ENCODE measurements at regions not wholly inside any gene's neighbourhood (a gene's known extent, or its start where the extent isn't known, plus 50 kb on each side); places are given as distances from the start of the nearest gene placed in this dataset.

- peak; percentile 48 for DNase-seq (ENCODE audit: extremely low read depth, low read depth)
Observed at GRCh38 chr11:19311308-19312030, 70.7 kb upstream of the E2F8 start.

GRCh38 chr11:19307498-19307897 lies 66.8 kb upstream of the E2F8 start:
- no peak for DNase-seq (ENCODE audit: extremely low read depth, low read depth)

GRCh38 chr11:19306179-19306944 lies 65.6 kb upstream of the E2F8 start:
- no peak for DNase-seq (ENCODE audit: extremely low read depth, low read depth)

GRCh38 chr11:19301361-19301760 lies 60.6 kb upstream of the E2F8 start:
- no peak for DNase-seq (ENCODE audit: extremely low read depth, low read depth)

- DNase-seq (ENCODE audit: extremely low read depth, low read depth): no peak
Observed at GRCh38 chr11:19294444-19294843, 53.7 kb upstream of the E2F8 start.

- no peak for DNase-seq (ENCODE audit: extremely low read depth, low read depth)
Observed at GRCh38 chr11:19291064-19291463, 50.3 kb upstream of the E2F8 start.

Small RNA genes lying in the stretch of these regions (small RNA-seq; reads per million reads assigned to genes)
- gene MIR4486 (0 reads per million in 2 experiments), gene RF00408 (0 reads per million in 2 experiments), gene RNA5SP335 (0 to 0.02 reads per million in 2 experiments)

Measured in NCI-H460 (cell line).